ENCODE measurements at regions not wholly inside any gene's neighbourhood (a gene's known extent, or its start where the extent isn't known, plus 50 kb on each side); places are given as distances from the start of the nearest gene placed in this dataset.
A peak's percentile ranks its signal among the peaks of the same experiment; 100 is the strongest.
"Not testable (repeated sequence)": the region's sequence is repeated elsewhere in the genome, so short reads cannot be mapped to it uniquely, and the experiment has no call there.

- DNase-seq (ENCODE audit: low spot score), result not testable (repeated sequence)
These were observed 103.0 kb downstream of the CARTPT start for GRCh38 chr5:71822065-71822464.

GRCh38 chr5:71825992-71826391, 106.9 kb downstream of the CARTPT start:
- no peak for DNase-seq (ENCODE audit: low spot score)

DNA sequence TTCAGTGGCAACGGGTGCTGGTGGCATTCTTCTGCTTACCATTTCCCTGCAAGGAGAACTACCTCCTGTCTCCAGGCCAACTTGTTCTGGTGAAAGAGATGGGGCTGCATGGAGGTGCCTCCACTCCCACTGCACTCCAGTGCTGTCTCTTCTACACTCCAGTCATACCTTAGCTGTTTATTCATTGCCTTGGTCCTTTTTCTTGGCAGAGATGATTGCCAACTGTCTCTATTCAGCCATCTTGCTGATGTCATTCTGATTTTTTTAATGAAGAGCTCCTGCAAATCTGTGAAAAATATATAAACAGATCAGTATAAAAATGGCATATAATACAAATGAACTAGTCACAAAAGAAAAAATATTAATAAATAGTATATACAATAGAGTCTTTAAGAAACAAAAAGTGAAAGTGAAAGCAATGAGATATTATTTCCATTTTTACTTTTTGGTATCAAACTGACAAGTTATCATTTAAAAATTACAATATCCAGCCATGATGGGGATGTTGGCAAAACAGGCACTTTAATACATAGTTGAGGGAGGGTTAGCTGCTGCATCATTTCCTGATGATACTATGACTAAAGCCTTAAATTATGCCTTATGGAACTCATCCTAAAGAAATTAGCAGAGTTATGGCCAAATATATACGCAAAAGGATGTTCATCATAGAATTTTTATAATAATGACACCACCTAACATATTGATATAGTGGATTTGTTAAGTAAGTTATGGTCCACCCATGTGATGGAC, 109.4 kb downstream of the CARTPT start:
- DNase-seq (ENCODE audit: low spot score), result no peak

GRCh38 chr5:71829206-71829605, 110.1 kb downstream of the CARTPT start:
- DNase-seq (ENCODE audit: low spot score), result no peak

DNA sequence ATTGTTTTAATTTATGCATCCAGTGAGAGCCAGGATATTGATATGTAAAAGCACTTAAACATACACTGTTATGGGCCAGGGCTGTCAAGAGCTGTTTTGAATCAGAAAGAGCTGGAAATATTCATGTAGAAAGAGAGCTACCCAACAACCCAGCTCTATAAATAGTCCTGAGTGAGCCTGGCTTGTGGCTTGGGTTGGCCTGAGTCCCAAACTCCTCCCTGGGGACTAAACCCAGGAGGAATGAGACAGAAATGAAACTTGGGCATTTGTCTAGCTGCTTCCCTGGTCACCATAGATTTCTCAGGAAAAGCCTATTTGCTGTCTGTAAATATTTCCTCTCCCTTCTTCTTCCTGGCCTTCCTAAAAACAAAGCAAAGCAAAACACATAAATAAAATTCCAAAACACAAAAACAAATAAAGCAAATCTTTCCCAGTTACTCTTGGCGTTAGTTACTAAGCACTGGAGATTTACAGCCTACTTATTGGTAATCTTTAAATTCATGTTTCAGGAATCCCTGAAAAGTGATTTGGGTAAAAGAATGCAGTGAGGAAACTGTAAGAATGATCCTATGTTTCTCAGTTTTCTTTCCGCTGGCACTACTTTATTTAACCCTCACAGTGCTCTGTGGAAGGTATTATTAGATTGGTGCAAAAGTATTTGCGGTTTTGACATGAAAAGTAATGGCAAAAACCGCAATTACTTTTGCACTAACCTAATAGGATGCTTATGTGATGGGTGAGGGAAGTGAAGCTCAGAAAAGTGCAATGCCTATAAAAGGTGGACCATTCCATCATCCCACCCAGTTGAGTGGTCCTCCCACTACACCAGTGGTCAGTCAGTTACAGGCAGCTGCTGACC, 111.8 kb downstream of the CARTPT start:
- DNase-seq (ENCODE audit: low spot score), result peak; percentile 54

- DNase-seq (ENCODE audit: low spot score), result no peak
These were observed 114.0 kb downstream of the CARTPT start for GRCh38 chr5:71832812-71833715.

DNA sequence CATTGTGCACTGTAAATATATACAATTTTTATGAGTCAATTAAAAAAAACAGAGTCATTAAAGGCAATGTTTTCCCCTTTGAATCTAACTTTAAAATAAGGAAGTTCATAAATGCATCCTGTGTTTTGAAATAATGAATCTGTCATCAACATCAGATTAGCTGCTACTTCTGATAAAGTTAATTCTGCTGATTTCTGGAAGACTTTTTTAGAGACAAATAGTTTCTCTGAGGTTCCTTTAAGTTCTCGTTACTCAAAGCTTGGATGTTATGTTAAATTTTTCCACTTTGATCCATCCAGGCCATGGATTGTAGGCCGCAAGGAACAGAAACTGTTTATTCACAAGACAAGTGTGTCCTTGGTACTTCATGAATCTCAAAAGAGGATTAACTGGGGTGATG, 115.5 kb downstream of the CARTPT start:
- no peak for DNase-seq (ENCODE audit: low spot score)

DNA sequence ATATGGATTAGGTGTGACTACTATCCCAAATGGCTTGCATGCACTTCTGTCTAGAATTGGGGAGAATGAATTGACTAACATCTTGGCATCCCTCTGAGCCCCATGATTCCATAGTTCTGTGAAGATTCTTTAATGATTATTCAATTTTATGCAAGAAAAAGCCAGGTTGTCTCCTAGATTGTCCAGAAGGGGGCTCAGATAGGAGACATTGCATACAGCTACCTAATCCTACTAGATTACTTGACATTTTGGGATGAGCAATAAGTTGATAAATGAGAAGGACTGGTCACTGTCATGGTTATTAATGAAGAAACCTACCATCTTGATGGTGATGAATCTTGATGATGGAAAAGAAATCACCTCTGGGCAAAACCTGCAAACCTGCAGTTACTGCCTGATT, 117.0 kb downstream of the CARTPT start:
- DNase-seq (ENCODE audit: low spot score), result no peak

DNA sequence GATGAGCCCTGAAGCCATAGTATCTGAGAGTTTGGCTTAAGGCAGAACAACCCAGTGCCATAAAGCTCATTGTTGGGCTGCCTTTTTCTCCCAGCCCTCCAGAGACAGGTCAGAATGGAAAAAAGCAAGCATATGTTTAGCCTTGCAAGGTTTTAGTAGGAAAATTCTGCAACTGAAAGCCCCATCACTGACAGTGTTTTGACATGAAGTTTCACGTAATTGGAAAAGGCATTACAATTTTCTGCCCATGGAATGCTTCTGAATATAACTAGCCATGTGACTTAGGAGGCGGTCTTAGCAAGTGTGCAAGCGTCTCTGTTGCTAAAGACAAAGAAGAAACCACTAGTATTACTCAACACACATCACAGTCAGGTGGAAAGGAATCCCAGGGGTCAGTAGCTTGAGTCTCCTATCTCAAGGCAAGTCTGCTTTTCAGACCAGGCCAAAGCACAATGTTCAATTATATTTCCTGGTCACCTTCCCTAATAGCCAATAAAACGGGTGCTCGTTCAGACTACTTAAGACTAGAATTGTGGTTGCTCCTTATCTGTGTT, 117.6 kb downstream of the CARTPT start:
- DNase-seq (ENCODE audit: low spot score), result no peak

DNA sequence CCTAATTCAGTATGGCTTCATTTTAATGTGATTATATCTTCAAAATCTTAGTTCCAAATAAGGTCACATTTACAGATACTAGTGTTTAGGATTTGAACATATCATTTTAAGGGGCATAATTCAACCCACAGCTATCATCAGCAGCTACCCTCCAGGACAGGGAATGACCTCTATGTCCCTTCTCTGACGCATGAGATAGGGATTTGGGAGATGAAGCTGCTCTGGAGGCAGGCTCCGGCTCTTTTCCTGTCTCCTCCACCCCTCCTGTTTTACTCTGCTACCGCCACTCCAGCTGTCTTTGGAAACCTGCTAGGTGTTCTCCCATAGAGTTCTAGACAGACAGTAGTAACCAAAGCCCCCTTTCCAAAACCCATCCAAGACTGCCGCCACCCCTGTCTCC, 119.2 kb downstream of the CARTPT start:
- DNase-seq (ENCODE audit: low spot score), result no peak

- no peak for DNase-seq (ENCODE audit: low spot score)
These were observed 120.2 kb downstream of the CARTPT start for GRCh38 chr5:71839096-71839884.

DNA sequence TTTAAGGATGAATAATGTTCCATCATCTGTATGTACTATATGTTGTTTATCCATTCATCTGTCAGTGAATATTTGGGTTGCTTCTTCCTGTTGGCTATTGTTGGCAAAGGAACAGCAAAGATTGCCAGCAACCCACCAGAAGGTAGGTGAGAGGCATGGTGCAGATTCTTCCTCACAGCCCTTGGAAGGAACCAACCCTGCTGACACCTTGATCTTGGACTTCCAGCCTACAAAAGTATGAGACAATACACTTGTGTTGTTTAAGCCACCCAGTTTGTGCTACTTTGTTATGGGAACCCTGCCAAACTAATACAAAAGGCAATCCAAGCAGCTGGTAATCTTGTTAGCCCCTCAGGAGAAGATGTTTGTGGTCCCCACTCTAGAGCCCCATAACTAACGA, 122.0 kb downstream of the CARTPT start:
- DNase-seq (ENCODE audit: low spot score), result no peak

DNA sequence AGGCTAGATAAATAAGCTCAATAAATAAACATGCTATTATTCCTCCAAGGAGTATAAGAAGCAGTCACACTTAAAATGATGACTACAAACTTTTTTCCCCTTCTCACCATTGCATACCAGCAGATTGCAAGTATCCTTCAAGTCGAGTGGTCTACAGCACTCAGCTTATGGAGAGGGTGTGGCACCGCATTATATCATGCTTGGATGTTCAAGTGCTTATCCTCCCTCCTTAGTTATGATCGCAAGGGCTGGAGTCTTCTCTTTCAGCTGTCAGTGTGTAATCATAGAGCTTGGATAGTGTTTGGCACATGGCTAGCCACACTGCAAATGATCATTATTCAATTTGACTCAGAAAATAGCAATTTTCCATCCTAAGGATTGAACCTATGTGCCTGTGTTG, 124.0 kb downstream of the CARTPT start:
- no peak for DNase-seq (ENCODE audit: low spot score)

DNA sequence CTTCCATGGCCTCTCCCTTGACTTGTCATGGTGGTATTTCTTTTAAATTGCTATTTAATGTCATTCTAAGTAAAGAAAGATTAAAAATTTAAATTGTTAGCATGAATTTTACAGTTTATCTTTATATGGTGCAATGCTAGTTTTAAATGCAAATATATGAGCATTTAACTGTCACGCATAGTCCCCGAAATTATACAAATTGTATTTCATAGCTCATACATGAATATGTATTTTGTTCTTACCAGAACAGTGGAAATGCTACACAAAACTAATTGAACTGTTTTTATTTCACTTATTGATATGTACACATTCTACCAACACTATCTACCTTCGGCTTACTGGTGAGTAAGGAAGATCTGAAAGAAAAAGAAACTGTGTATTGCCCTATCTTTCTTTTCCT, 125.8 kb downstream of the CARTPT start:
- DNase-seq (ENCODE audit: low spot score), result no peak

- DNase-seq (ENCODE audit: low spot score), result no peak
These were observed 140.4 kb downstream of the CARTPT start for GRCh38 chr5:71859515-71859914.

DNA sequence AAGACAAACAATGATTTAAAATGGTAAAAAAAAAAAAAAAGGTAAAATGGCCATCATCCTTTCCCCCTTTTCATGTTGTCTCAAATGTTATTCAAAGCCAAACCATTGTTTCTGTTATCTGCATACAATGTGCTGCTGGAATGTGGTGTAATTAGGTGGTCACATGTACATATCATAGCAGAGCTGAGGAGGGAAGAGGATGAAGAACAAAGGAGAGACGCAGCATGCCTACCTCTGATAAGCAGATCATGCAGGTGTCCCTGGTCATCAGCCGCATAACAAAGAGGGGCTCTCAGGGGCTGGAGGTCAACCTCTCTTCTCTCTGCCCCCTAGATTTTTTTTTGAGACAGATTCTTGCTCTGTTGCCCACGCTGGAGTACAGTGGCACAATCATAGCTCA, 141.0 kb downstream of the CARTPT start:
- DNase-seq (ENCODE audit: low spot score), result no peak

GRCh38 chr5:71861682-71862081, 142.6 kb downstream of the CARTPT start:
- no peak for DNase-seq (ENCODE audit: low spot score)

GRCh38 chr5:71862087-71862486, 143.0 kb downstream of the CARTPT start:
- no peak for DNase-seq (ENCODE audit: low spot score)

- no peak for DNase-seq (ENCODE audit: low spot score)
These were observed 143.5 kb downstream of the CARTPT start for GRCh38 chr5:71862507-71863060.

- no peak for DNase-seq (ENCODE audit: low spot score)
These were observed 145.9 kb downstream of the CARTPT start for GRCh38 chr5:71864730-71865601.

Data from LoVo (cell line).